GM19043 (cell line): ENCODE measurements at regions not wholly inside any gene's neighbourhood (a gene's known extent, or its start where the extent isn't known, plus 50 kb on each side); places are given as distances from the start of the nearest gene placed in this dataset.
A peak's percentile ranks its signal among the peaks of the same experiment; 100 is the strongest.

ENCODE experiments used
- ATAC-seq: cut with Tn5 transposase; IDR thresholded peaks from one replicate; pipeline ENCODE4 v1.9.1; 2021; ENCODE audit warnings: low read depth; ENCODE audit not compliant: unreplicated experiment

- no peak for ATAC-seq
These were observed 50.8 kb upstream of the ZNF366 start for GRCh38 chr5:72558046-72558336.

GRCh38 chr5:72557167-72558045 lies 50.2 kb upstream of the ZNF366 start:
- peak; percentile 4 for ATAC-seq
